NCI-H1092 treated with DMSO at 0.1 percent for 48 hours (cell line): ENCODE measurements at regions not wholly inside any gene's neighbourhood (a gene's known extent, or its start where the extent isn't known, plus 50 kb on each side); places are given as distances from the start of the nearest gene placed in this dataset.

ENCODE experiments used
- DNase-seq: peaks from one replicate; lab custom pipeline; 2025; lab: John Stamatoyannopoulos, UW

DNA sequence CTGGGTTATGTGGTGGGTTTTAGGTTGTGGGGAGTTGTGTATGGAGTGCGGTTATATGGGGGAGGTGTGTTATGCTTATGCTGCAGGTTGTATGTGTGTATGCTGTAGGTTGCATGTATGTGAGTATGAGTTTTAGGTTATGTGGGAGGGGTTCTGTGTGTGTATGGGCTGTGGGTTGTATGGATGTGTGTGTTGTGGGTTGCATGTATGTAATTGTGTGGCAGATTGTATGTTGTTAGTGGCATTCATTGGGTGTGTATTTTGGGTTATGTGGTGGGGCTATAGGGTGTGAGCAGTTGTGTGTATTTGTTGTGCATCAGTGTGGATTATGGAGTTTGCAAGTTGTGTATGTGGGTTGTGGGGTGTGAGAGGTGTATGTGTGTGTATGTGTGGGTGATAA is 277.4 kb downstream of the NPIPA8 start:
- DNase-seq: no peak

DNA sequence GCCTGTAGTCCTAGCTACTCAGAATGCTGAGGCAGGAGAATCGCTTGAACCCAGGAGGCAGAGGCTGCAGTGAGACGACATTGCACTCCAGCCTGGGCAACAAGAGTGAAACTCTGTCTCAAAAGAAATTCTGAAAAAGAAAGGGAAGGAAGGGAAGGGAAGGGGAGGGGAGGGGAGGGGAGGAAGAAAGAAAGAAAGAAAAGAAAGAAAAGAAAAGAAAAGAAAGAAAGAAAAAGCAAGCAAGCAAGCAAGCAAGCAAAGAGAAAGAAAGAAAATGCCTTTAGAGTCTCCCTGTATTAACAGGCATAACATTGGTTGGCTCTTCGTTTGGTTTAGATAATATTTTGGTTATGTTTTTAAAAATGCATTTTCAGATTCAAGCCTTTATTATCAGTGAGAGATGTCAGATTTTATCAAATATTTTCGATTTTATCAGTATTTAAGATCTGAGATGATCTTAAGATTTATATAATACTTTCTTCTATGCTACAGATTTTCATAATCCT is 281.1 kb downstream of the NPIPA8 start:
- no peak for DNase-seq

DNA sequence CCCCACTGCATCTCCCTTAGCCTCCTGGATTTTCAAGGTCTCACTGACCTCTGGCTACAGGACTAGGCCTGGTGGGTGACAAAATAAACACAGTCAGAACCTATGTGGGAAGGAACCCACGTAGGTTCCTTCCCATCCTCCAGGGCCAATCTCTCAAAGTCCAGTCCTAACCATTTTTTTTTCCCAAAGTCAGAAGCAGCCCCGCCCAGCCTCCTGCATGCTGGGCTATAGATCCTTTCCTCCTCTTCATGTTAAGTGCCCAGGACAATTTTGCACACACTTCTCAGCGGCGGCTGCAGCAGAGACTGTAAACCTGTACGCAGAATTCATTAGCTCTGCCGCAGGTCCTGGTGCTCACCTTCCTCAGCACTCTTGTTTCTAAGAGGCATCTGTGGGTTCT is 285.8 kb downstream of the NPIPA8 start:
- no peak for DNase-seq

DNA sequence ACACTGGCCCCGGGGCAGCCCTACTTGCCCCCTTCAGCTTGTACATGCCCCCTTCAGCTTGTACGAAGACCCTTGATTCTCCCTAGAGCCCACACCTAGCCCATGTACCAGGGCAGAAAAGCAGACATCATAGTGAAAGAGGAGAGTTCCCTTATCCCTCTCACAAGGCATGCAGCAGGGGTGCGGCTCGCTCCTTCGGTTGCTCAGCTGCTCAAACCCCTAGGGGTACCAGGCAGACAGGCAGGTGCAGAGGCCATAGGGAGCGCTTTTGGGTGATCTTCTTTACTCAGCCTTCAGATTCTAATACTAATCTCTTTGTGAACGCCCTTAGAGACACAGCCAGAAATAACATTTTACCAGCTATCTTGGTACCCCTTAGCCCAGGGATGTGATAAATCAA is 286.3 kb downstream of the NPIPA8 start:
- DNase-seq: no peak

DNA sequence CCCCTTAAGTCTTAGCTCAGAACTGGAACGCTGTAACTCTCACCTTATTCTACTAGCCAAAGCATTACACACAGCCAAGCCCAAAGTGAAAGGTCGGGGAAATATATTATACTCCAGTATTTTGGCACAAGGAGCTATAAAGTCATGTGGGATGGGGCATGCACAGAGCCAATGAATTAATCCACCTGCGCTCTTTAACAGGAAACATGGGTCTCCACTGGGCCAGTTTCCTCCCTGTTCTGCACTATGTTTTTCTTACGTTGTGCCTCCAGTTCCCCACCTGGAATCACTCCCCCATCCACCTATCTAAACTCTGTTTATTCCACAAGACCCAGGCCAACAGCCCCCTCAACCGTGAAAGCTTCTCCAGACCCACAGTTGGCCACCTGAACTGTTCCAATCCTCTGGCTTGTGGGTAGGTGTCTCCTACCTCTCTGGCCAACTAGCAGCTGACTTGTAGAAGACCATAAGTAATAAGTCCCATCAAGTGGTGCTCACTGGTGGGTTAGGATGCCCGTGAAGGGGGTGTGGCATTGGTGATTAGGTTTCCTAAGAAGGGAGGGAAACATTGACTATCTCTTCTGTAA is 286.9 kb downstream of the NPIPA8 start:
- DNase-seq: no peak

DNA sequence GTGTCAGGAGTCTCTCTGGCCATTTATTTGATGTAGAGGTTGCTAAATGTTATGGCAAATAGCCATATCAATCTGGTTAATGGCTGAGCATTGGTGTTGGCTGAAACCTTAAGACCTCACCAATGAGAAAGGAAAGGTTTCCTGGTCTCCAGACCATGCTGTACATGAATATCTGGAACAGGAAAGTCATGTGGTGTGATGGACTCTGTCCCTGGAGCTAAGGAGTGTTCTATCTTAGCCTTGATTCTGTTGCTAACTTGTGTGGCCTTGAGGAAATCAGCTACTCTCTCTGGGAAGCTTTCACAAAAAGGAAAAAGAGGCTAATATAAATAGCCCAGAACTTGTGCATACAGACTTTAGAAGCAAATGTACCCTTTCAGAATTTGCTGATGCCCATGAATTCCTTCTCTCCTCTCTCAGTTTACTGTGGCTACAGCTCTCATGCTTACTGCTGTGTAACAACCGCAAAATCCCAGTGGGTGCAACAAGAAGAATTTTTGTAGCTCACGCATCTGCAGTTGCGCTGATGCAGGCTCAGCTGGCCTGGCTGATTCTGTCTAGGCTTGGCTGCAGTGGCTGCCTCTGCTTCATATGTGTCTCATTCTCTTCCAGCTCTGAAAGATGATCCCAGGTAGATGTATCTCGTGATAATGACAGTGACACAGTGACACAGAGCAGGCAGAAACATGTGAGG is 287.5 kb downstream of the NPIPA8 start:
- DNase-seq: no peak

DNA sequence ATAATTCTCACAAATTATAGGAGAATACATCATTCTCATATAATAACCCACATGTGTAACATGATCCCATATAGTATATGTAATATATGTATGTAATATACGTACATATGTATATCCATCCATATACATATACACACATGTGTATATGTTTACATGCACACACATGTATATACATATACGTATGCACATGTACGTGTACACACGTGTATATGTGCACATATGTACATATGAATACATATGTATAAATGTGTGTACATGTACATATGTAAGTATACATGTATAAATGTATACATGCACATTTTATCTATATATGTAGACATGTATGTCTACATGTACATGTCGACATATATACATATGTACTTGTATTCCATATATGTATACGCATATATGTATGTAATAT is 288.8 kb downstream of the NPIPA8 start:
- no peak for DNase-seq

DNA sequence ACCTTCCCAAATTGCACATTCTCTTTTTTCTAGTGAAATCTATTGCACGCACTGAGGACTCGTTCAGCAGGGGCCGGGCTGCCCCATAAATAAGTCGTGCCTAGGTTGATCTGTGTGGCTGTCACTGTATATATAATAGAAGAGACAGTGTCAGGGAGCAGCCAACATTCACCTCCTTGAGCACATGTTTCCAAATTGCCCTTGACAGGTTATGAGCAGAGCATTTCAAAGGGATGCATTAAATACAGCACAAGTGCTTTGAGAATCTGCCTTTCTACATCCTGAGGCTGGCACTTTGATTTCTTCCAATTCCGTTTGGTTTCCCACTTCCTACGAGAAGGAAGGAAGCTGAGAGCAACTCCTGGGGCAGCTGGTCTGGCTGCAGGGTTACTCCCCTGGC is 291.2 kb downstream of the NPIPA8 start:
- DNase-seq: no peak

DNA sequence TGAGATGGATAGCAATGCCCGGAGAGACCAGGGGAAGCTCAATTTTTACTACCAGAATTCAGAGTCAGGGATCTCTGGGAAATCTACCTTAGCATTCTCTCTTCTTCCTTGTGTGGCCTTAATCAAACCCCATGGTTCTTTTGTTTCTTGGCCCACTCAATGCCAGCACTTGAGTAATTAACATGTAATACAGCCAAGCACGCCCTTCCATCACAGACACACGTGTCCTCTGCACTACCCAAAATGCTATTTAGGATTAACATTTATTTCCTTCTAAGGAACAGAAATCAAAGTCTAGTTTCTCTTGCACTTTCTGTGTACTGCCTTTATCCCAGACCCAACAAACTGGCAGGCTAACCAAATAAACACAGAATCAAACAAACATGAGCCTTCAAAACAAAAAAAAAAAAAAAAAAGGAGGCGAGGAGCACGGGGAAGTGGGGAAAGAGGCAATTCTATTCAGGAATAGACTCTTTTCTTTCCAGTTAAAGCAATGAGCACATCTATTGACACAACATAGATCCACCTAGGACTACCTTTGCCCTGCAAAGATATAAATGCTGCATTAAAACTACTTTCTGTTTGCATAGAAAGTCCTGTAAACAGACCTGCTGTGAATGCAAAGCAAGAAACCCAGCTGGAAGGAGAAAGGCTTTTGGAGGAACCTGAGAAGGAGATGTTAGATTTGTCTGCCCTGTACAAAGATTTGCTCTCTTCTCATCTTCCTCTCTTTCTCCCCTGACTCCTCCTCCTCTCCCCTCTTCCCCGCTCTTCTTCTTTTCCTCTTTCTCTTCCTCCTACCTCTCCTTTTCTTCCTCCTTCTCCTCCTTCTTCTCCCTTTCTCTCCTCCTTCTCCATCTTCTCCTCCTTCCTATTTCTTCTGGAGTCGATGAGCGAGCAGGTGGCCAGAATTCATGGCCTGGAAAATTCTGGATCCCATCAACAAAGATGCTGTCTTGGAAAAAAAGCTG is 294.4 kb downstream of the NPIPA8 start:
- no peak for DNase-seq

DNA sequence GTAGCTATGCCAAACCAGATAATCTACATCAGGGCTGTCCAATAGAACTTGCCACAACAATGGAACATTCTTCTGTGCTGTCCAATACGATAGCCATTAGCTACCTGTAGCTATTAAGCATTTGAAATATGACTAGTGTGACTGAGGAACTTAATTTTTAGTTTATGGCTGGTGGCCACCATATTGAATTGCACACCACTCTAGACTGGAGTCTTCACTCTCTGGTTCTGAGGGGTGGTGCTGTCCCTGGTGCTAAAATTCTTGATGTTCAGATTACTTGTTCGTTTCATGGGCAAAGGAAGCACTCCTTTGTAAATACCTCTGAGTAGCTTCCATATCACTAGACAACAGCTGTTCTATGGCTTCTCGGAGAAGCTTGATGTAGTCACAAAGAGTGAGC is 296.6 kb downstream of the NPIPA8 start:
- DNase-seq: no peak

DNA sequence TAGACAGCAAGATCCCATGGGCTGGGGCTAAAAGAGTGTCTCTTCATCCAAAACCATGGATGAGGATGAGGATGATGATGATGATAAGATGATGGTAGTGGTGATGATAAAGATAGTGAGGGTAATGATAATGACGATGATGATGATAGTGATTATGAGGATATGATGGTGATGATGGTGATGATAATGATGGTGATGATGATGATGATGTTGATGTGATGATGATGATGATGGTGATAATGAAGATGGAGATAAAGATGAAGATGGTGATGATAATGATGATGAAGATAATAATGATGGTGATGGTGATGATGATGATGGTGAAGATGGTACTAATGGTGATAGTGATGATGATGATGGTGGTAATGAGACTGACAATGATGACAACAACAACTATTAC is 299.5 kb downstream of the NPIPA8 start:
- DNase-seq: no peak

DNA sequence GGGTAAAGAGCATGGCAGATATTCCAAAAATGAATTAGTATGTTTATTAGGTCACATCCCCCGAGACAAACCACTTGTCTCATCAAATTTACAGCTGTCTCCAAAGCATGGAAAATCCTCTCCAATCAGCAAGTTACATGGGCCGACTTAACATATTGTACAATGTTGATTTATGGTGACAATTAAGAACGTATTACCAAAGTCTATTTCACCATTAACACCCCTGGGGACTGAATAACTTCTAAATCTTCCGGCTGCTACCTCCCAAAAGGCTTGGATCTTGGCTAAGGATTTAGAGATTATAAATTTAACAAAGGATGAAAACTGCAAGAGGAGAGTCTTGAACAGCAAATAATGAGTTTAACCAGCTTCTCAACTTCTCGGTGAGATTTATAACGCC is 311.9 kb downstream of the NPIPA8 start:
- DNase-seq: no peak

DNA sequence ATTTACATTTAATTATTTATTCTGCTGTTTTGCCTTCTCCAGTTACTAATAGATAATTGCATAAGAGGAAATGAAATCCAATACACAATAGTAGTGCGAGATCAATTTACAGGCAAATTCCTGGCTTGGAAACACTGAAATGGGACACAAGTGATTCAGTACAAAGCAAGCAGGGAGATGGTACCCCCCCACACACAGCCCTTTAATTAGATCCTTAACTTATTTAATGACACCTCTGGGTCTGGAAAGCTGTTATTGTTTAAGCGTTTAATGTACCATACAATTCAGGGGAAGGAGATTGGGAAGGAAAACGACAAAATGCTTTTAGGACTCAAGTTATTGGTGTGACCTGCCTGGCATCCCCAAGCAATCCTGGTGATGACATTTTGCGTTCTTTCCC is 318.2 kb downstream of the NPIPA8 start:
- no peak for DNase-seq

DNA sequence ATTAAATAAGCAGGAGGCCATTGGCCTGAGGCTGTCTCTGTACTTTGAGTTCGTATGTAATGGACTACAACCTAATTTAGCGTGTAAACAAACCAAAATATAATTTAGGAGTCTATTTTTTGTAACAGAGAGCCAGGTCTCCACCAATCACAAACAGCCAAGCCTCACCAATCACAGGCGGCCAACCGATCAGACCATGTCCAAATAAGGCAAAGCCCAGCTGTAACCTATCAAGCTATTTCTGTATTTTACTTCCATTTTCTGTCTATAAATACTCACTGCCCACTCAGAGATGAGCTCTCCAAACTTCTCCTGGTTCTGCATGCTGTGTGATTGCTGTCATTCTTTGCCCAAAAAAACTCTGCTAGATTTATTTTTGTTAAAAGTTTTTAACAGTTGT is 322.7 kb downstream of the NPIPA8 start:
- DNase-seq: no peak

DNA sequence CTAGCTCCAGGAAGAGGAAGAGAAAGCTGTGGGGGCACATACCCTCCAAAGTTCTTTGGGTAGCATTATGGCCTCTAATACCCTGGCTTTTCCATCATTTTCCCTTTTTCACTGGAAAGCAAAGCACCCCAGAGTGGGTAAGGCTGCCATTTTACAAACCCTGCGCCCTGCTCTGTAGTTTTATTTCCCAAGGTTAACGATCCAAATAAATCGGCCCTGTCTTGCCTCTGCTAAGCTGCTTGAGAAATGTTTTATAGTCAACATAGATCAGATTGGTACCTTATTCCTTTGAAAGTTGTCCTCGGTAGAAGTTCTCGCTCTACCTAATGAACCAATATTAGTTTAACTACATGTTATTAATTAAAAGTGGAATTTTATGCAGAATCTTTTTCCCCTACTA is 328.2 kb downstream of the NPIPA8 start:
- DNase-seq: no peak

DNA sequence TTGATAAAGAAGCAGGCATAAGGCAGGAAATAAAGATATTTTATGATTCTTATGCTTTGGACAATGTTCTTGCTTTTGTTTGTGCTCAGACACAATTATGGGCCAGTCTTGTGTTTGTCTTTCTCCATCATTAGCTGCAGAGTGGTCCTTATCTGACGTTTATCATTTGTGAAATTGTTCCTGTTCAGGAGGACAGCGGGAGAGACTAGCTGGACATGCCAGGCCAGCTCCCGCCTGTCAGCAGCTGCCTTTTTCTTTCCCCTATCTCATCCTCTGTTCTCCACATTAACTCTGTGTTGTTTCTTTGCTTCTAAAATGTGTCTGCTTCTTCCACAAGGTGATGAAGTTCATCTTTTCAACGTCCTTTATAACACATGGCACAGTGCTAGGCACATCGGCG is 333.5 kb downstream of the NPIPA8 start:
- no peak for DNase-seq

DNA sequence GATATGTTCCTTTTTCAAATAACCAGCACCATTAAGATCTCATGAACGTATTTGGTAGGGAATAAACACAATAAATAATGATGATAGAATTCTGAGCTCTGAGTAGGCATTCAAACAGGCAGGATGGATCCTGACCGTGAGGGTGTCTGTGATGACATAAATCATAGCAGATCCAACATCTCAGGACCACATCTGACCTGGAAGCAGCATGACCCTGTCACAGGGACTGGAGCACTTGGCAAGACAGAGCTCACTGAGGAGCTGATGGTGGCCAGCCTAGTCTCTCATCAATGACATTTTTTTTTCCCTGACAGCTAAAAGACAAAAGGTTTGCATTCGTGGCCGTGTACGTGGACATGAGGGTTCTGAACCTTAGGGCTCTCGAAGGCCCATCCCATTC is 337.5 kb downstream of the NPIPA8 start:
- no peak for DNase-seq

DNA sequence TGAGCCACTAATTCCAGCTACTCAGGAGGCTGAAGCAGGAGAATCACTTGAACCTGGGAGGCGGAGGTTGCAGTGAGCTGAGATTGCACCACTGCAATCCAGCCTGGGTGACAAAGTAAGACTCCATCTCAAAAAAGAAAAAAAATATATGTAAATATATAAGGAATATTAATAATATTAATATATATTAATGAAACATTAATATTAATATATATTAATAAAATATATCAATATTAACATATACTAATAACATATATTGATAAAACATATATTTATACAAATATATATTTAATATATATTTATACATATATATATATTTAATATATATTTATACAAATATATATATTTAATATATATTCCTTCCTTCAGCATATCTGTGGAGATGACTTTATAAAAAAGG is 338.0 kb downstream of the NPIPA8 start:
- no peak for DNase-seq

DNA sequence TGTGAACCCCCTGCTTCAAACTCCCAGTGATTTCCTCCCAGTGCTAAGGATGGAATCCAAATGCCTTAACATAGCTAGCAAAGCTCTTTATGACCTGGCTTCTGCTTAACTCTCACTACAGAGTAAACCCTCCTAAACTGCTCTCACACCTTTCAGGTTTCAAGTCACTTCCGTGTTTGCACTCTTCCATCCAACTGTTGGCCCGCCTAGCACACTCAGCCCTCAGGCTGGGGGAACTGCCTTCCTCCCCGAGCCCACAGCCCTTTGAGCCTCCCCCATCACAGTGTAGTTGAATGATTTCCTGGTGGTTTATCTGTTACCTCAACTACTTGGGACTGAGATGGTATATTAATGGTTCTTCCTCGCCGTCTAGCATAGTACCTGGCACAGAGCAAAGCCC is 342.5 kb downstream of the NPIPA8 start:
- no peak for DNase-seq

DNA sequence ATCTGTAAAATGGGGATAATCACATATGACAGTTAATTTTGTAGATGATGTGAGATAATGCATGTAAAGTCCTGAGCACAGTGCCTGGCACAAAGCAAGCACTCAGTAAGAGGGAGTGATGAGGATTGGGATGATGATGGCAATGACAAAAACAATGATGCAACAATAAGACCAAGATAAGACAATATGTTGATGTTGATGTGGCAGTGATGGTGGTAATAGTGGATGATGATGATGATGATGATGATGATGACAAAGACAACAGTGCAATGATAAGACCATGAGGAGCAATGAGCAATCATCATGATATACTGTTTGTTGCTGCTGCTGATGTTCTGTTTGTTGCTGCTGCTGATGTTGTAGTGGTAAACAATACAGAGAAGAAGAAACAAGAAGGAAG is 344.1 kb downstream of the NPIPA8 start:
- DNase-seq: no peak

DNA sequence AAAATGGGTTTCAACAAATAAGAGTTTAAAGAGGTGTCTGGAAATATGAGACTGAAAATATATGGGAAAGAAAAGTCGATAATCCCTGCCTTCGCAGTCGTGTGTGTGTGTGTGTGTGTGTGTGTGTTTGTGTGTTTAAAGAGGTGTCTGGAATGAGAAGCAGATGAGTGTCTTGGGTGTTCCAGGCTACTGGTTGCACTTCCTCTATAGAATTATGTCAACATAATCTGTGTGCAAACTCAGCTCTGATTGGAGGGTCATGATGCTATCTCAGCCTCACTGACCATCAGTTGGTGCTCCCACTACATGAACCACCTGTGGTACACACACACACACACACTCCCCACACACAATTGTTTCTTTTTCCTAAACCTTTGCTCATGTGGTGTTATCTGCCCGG is 347.3 kb downstream of the NPIPA8 start:
- no peak for DNase-seq

DNA sequence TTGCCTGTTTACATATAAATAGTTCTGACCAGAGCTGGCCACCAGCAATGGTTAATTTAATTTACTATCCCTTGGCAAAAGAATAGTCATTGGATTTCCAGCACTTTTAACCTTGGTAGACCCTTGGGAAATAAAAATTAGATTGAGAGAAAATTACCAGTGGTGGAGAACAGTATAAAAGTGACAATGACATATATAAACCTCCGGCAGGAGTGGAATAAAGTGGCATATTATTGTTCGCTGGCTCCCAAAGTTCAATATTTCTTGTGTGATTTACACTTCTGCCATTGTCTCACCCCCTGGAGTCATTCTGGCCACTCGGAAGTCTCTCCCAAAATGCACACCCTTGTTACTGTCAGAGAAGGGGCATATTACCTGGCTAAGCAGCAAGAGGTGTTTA is 347.7 kb downstream of the NPIPA8 start:
- DNase-seq: no peak

DNA sequence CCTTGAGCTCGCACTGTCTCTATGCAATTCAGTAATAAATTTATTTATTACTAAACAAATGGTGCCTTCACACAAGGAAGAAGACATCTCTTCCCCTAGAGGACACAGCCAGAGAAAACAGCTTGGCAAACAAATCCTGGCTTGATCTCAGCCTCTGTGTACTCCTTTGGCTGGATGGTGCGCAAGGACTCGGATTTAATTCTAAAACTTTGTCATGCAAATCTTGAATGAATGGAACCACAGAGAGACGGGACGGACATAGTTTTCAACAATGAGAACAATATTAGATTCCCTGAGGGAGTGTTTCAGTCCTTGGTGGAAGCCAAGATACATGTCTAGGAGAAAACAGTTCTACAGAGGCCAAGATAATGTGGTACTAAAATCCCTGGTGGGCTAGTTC is 349.5 kb downstream of the NPIPA8 start:
- no peak for DNase-seq
